ENCODE measurements at regions not wholly inside any gene's neighbourhood (a gene's known extent, or its start where the extent isn't known, plus 50 kb on each side); places are given as distances from the start of the nearest gene placed in this dataset.
"Not testable (repeated sequence)": the region's sequence is repeated elsewhere in the genome, so short reads cannot be mapped to it uniquely, and the experiment has no call there.

DNA sequence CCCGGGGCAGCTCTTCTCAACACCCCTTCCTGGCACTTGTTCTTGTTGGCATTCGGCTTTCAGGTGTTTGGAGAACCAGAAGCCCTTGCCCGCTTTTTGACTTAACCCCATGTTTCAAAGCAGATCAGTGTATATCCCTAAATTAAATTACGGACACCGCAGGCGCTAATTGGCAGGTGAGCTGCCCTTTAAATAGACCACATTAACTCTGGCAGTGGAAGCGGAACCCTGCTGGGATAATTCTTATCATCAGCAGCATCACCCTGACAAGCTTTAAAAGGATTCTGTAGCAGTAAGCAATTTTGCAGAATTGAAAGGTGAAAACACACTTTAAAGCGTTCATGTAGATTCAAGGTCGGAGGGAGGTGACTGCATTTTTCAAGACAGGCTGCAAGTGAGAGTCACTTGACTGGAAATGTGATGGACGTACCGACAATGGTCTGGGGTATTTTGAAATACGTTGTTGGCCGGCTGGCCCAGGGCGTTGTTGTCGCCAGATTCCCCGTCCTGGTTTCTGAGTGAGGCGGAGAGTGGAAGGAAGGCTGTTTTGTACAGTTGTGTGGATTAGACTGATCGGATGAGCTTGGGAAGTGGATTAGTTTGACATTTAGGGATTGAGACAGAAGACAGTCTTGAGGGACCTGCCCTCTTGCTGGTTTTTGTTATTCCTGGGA lies 94.2 kb upstream of the CRYM start:
- DNase-seq; H3K4me1 Mint-ChIP-seq (ENCODE audit: low read depth, unreplicated experiment); POLR2A ChIA-PET; H3K27me3 Mint-ChIP-seq (ENCODE audit: insufficient read depth, unreplicated experiment); H3K4me3 ChIP-seq (ENCODE audit: low read depth, low read length); CTCF ChIA-PET; H3K4me3 Mint-ChIP-seq (ENCODE audit: unreplicated experiment); BruUV-seq (replicated peaks); H3K9me3 ChIP-seq; H3K27ac Mint-ChIP-seq (ENCODE audit: unreplicated experiment); H3K36me3 ChIP-seq (ENCODE audit: control insufficient read depth, insufficient read depth, low read length); H3K36me3 Mint-ChIP-seq (ENCODE audit: insufficient read depth, unreplicated experiment); H3K27me3 ChIP-seq (replicated peaks; ENCODE audit: control insufficient read depth, insufficient read depth, low read length); intact Hi-C loops (cut with micrococcal nuclease; ENCODE audit: unreplicated experiment); H3K4me1 ChIP-seq; H3K9me3 Mint-ChIP-seq (ENCODE audit: unreplicated experiment): not testable (repeated sequence)

DNA sequence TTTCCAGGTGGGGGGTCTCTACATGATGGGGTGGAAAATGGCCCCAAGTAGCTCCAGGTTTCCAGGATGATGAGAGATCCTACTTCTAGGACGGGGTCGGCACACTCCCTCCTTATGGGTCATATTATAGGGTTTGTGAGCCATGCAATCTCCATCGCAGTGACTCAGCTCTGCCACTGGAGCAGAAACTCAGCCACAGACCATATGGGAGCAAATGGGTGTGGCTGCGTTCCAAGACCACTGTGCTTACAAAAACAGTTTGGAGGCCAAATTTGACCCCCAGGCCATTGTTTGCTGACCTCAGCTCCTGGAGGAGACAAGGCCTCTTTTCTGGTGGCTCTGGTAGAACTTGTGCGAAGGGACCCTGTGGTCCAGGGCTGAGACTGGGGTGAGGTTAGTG lies 92.7 kb upstream of the CRYM start:
- intact Hi-C loops (cut with micrococcal nuclease; ENCODE audit: unreplicated experiment); CTCF ChIA-PET; H3K27me3 ChIP-seq (replicated peaks; ENCODE audit: control insufficient read depth, insufficient read depth, low read length); H3K9me3 Mint-ChIP-seq (ENCODE audit: unreplicated experiment); H3K27me3 Mint-ChIP-seq (ENCODE audit: insufficient read depth, unreplicated experiment); H3K4me1 Mint-ChIP-seq (ENCODE audit: low read depth, unreplicated experiment); H3K36me3 Mint-ChIP-seq (ENCODE audit: insufficient read depth, unreplicated experiment); H3K4me3 Mint-ChIP-seq (ENCODE audit: unreplicated experiment); POLR2A ChIA-PET; H3K4me3 ChIP-seq (ENCODE audit: low read depth, low read length); DNase-seq; BruUV-seq (replicated peaks); H3K9me3 ChIP-seq; H3K27ac Mint-ChIP-seq (ENCODE audit: unreplicated experiment); H3K4me1 ChIP-seq; H3K36me3 ChIP-seq (ENCODE audit: control insufficient read depth, insufficient read depth, low read length): not testable (repeated sequence)

DNA sequence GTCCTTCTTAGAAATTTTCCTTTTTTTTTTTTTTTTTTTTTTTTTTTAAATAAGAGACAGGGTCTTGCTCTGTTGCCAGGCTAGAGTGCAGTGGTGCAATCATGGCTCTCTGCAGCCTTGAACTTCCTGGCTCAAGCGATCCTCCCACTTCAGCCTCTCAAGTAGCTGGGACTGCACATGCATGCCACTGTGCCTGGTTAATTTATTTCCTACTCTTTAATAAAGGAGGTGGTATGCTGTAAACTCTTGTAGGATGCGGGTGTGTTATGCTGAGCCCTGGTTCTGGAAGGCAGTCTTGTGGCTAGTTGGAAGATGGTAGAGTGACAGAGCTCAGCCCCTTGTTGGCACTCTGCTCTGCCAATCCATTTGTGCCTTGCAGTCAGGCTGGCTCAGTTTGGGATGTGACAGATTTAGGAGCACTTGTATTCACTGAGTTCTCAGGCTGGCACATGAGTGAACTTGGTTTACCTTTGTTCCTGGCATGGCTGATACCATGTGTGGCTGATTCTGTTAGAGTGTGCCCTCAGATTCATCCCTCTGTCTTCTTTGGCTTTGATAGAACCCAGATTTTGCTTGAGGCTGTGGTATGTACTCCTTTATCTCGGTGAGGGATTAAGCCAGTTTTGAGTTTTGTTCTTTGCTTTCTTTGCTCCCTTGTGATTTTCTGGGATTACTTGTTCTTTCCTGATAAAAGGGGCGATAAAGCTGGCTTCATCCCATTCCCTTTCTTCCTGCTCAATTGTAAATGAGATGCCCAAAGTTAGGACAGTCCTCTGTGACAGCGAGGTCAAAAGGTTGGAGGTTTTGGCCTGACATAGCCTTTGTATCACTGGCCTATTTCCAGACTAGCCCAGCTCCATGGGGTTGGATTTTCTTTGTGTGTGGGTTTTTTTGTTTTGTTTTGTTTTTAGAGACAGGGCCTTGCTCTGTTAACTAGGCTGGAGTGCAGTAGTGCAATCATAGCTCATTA lies 91.2 kb upstream of the CRYM start:
- POLR2A ChIA-PET; H3K4me3 Mint-ChIP-seq (ENCODE audit: unreplicated experiment); BruUV-seq (replicated peaks); H3K9me3 ChIP-seq; H3K27ac Mint-ChIP-seq (ENCODE audit: unreplicated experiment); H3K36me3 Mint-ChIP-seq (ENCODE audit: insufficient read depth, unreplicated experiment); H3K4me3 ChIP-seq (ENCODE audit: low read depth, low read length); H3K27me3 ChIP-seq (replicated peaks; ENCODE audit: control insufficient read depth, insufficient read depth, low read length); intact Hi-C loops (cut with micrococcal nuclease; ENCODE audit: unreplicated experiment); H3K9me3 Mint-ChIP-seq (ENCODE audit: unreplicated experiment); H3K4me1 ChIP-seq; DNase-seq; H3K36me3 ChIP-seq (ENCODE audit: control insufficient read depth, insufficient read depth, low read length); H3K4me1 Mint-ChIP-seq (ENCODE audit: low read depth, unreplicated experiment); H3K27me3 Mint-ChIP-seq (ENCODE audit: insufficient read depth, unreplicated experiment); CTCF ChIA-PET: not testable (repeated sequence)

- H3K4me3 ChIP-seq (ENCODE audit: low read depth, low read length); H3K36me3 ChIP-seq (ENCODE audit: control insufficient read depth, insufficient read depth, low read length); intact Hi-C loops (cut with micrococcal nuclease; ENCODE audit: unreplicated experiment); CTCF ChIA-PET; POLR2A ChIA-PET; H3K27me3 Mint-ChIP-seq (ENCODE audit: insufficient read depth, unreplicated experiment); H3K9me3 Mint-ChIP-seq (ENCODE audit: unreplicated experiment); H3K4me1 Mint-ChIP-seq (ENCODE audit: low read depth, unreplicated experiment); H3K4me3 Mint-ChIP-seq (ENCODE audit: unreplicated experiment); H3K27me3 ChIP-seq (replicated peaks; ENCODE audit: control insufficient read depth, insufficient read depth, low read length); BruUV-seq (replicated peaks); H3K9me3 ChIP-seq; DNase-seq; H3K4me1 ChIP-seq; H3K36me3 Mint-ChIP-seq (ENCODE audit: insufficient read depth, unreplicated experiment); H3K27ac Mint-ChIP-seq (ENCODE audit: unreplicated experiment): not testable (repeated sequence)
These were observed 89.8 kb upstream of the CRYM start for GRCh38 chr16:21367733-21368421.

DNA sequence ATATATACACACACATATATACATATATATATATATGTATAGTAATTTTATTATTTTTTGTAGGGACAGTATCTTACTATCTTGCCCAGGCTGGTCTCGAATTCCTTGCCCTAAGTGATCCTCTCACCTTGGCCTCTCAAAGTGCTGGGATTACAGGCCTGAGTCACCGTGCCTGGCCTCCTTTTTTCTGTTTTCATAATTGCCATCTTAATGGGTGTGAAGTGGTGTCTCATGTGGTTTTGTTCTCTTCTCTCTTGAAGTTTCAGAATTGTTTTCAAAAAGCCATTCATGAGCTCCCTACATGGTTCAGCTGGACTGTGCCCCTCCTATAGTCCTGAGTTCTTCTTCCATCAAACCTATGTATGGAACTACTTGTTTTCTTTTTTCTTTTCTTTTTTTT lies 88.9 kb upstream of the CRYM start:
- intact Hi-C loops (cut with micrococcal nuclease; ENCODE audit: unreplicated experiment); H3K27me3 Mint-ChIP-seq (ENCODE audit: insufficient read depth, unreplicated experiment); POLR2A ChIA-PET; H3K9me3 ChIP-seq; BruUV-seq (replicated peaks); H3K36me3 ChIP-seq (ENCODE audit: control insufficient read depth, insufficient read depth, low read length); H3K9me3 Mint-ChIP-seq (ENCODE audit: unreplicated experiment); DNase-seq; H3K27me3 ChIP-seq (replicated peaks; ENCODE audit: control insufficient read depth, insufficient read depth, low read length); H3K27ac Mint-ChIP-seq (ENCODE audit: unreplicated experiment); CTCF ChIA-PET; H3K4me3 ChIP-seq (ENCODE audit: low read depth, low read length); H3K4me1 ChIP-seq; H3K4me1 Mint-ChIP-seq (ENCODE audit: low read depth, unreplicated experiment); H3K36me3 Mint-ChIP-seq (ENCODE audit: insufficient read depth, unreplicated experiment); H3K4me3 Mint-ChIP-seq (ENCODE audit: unreplicated experiment): not testable (repeated sequence)

GRCh38 chr16:21365541-21365940 lies 87.5 kb upstream of the CRYM start:
- H3K4me1 ChIP-seq; H3K27me3 ChIP-seq (replicated peaks; ENCODE audit: control insufficient read depth, insufficient read depth, low read length); H3K4me1 Mint-ChIP-seq (ENCODE audit: low read depth, unreplicated experiment); H3K4me3 ChIP-seq (ENCODE audit: low read depth, low read length); intact Hi-C loops (cut with micrococcal nuclease; ENCODE audit: unreplicated experiment); BruUV-seq (replicated peaks); H3K36me3 Mint-ChIP-seq (ENCODE audit: insufficient read depth, unreplicated experiment); H3K4me3 Mint-ChIP-seq (ENCODE audit: unreplicated experiment); POLR2A ChIA-PET; CTCF ChIA-PET; H3K27ac Mint-ChIP-seq (ENCODE audit: unreplicated experiment); H3K27me3 Mint-ChIP-seq (ENCODE audit: insufficient read depth, unreplicated experiment); H3K36me3 ChIP-seq (ENCODE audit: control insufficient read depth, insufficient read depth, low read length); H3K9me3 ChIP-seq; H3K9me3 Mint-ChIP-seq (ENCODE audit: unreplicated experiment); DNase-seq: not testable (repeated sequence)
